ENCODE measurements at regions not wholly inside any gene's neighbourhood (a gene's known extent, or its start where the extent isn't known, plus 50 kb on each side); places are given as distances from the start of the nearest gene placed in this dataset.

DNA sequence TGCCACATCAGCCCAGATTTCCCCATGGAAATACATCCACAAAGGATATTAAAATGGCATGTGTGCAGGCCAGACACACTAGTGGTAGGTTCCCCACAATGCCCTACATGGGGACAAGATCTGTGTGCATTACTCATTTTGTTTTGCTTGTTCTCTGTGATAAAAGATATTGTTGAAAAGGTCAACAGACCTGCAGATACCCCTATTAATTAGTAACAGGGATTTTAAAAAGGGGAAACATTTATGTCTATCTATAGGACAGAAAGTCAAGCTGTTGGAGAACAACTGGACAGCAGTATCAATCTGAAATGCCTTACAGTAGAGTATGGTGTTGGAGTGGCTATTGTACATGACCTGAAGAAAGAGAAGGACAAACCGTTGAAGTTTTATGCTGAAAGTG, 596.0 kb upstream of the GRM7 start:
- TF ChIP-seq CTCF (IDR thresholded peaks at IDR 0.05): no peak
- TF ChIP-seq POLR2AphosphoS5 (IDR thresholded peaks at IDR 0.05): no peak

Measured in stomach (tissue), 4 donors.